Mesenchymal stem cell (in vitro differentiated cells and primary cell): ENCODE measurements at regions not wholly inside any gene's neighbourhood (a gene's known extent, or its start where the extent isn't known, plus 50 kb on each side); places are given as distances from the start of the nearest gene placed in this dataset.

Experiments
- DNase-seq: peaks from one replicate; pipeline ENCODE4 v3.0.0-alpha.2; 2013
- H2AFZ ChIP-seq: one replicate; pipeline ENCODE4 v1.6.1; 2013; ENCODE audit warnings: low read depth, mild to moderate bottlenecking, control low read depth, inconsistent platforms, low read length, moderate library complexity
- H2AK5ac ChIP-seq: 2 replicates; pipeline ENCODE4 v1.6.1; 2013; ENCODE audit warnings: low read length, moderate library complexity, mild to moderate bottlenecking, inconsistent platforms; ENCODE audit not compliant: severe bottlenecking
- H2BK120ac ChIP-seq: one replicate; pipeline ENCODE4 v1.6.1; 2013; ENCODE audit warnings: low read depth, mild to moderate bottlenecking, inconsistent platforms, low read length, moderate library complexity
- H2BK12ac ChIP-seq, 2 experiments: one replicate each; pipeline ENCODE4 v1.6.1; 2013; ENCODE audit warnings: inconsistent platforms in 2 of 2, low read length in 2 of 2, mild to moderate bottlenecking in 2 of 2, moderate library complexity in 2 of 2, control low read depth in 1 of 2
- H2BK15ac ChIP-seq: one replicate; pipeline ENCODE4 v1.6.1; 2013; ENCODE audit warnings: mild to moderate bottlenecking, low read depth, inconsistent platforms; ENCODE audit not compliant: poor library complexity, severe bottlenecking
- H2BK5ac ChIP-seq: 2 replicates; pipeline ENCODE4 v1.6.1; 2013; ENCODE audit warnings: low read depth, mild to moderate bottlenecking, low read length, control low read depth, inconsistent platforms; ENCODE audit not compliant: poor library complexity, severe bottlenecking
- H3K14ac ChIP-seq, 2 experiments: one replicate each; pipeline ENCODE4 v1.6.1; 2013; ENCODE audit warnings: inconsistent platforms in 2 of 2, low read length in 2 of 2, control low read depth in 1 of 2, mild to moderate bottlenecking in 1 of 2, moderate library complexity in 1 of 2
- H3K18ac ChIP-seq, 2 experiments: one replicate each; pipeline ENCODE4 v1.6.1; 2013; ENCODE audit warnings: inconsistent platforms in 2 of 2, low read length in 2 of 2, control low read depth in 1 of 2, low read depth in 1 of 2, mild to moderate bottlenecking in 1 of 2
- H3K23ac ChIP-seq, 2 experiments: one replicate each; pipeline ENCODE4 v1.6.1; 2013; ENCODE audit warnings: inconsistent platforms in 2 of 2, low read length in 2 of 2, mild to moderate bottlenecking in 2 of 2, moderate library complexity in 2 of 2, control low read depth in 1 of 2
- H3K27ac ChIP-seq: 2 replicates; pipeline ENCODE4 v1.5.1; 2013; ENCODE audit warnings: mild to moderate bottlenecking, moderate library complexity, low read length, control low read depth, inconsistent platforms; ENCODE audit not compliant: poor library complexity, severe bottlenecking
- H3K27me3 ChIP-seq, 2 experiments: 2 replicates each; pipeline versions ENCODE4 v1.6.1 to v1.7.0; 2013; ENCODE audit warnings: low read length in 2 of 2, mild to moderate bottlenecking in 2 of 2, moderate library complexity in 2 of 2, control low read depth in 1 of 2, inconsistent platforms in 1 of 2; ENCODE audit not compliant: control insufficient read depth in 1 of 2, insufficient read depth in 1 of 2
- H3K36me3 ChIP-seq, 2 experiments: 2 replicates each; pipeline versions ENCODE4 v1.6.1 to v1.7.0; 2013; ENCODE audit warnings: low read length in 2 of 2, control low read depth in 1 of 2, inconsistent platforms in 1 of 2, low read depth in 1 of 2, mild to moderate bottlenecking in 1 of 2; ENCODE audit not compliant: insufficient read depth in 2 of 2, control insufficient read depth in 1 of 2
- H3K4ac ChIP-seq, 2 experiments: one replicate each; pipeline ENCODE4 v1.6.1; 2013; ENCODE audit warnings: inconsistent platforms in 2 of 2, low read length in 2 of 2, mild to moderate bottlenecking in 2 of 2, moderate library complexity in 2 of 2, control low read depth in 1 of 2, low read depth in 1 of 2
- H3K4me1 ChIP-seq: 2 replicates; pipeline ENCODE4 v1.6.1; 2013; ENCODE audit warnings: low read depth, low read length, control low read depth; ENCODE audit not compliant: control insufficient read depth, insufficient read depth
- H3K4me2 ChIP-seq: 2 replicates; pipeline ENCODE4 v1.6.1; 2013; ENCODE audit warnings: low read length, mild to moderate bottlenecking, inconsistent platforms; ENCODE audit not compliant: poor library complexity, severe bottlenecking
- H3K4me3 ChIP-seq, 2 experiments: 2 replicates each; pipeline versions ENCODE4 v1.5.1 to v1.7.0; 2013; ENCODE audit warnings: low read length in 2 of 2, mild to moderate bottlenecking in 2 of 2, control low read depth in 1 of 2, low read depth in 1 of 2; ENCODE audit not compliant: insufficient read depth in 1 of 2
- H3K79me1 ChIP-seq: replicated peaks from 2 replicates; pipeline ENCODE4 v1.6.1; 2013; ENCODE audit warnings: mild to moderate bottlenecking, control low read depth, low read length, inconsistent platforms; ENCODE audit not compliant: poor library complexity, severe bottlenecking
- H3K9ac ChIP-seq: 2 replicates; pipeline ENCODE4 v1.7.0; 2013; ENCODE audit warnings: mild to moderate bottlenecking, low read length, moderate library complexity
- H3K9me3 ChIP-seq: 2 replicates; pipeline ENCODE4 v1.7.0; 2013; ENCODE audit warnings: mild to moderate bottlenecking, low read length; ENCODE audit not compliant: control insufficient read depth
- H4K8ac ChIP-seq: one replicate; pipeline ENCODE4 v1.6.1; 2013; ENCODE audit warnings: inconsistent platforms, mild to moderate bottlenecking, low read length, moderate library complexity
- H4K91ac ChIP-seq: one replicate; pipeline ENCODE4 v1.6.1; 2013; ENCODE audit warnings: mild to moderate bottlenecking, low read length, inconsistent platforms
- WGBS: methylation state at CpG from one replicate; pipeline ENCODE4 v1.1.7; 2013; ENCODE audit warnings: mixed read lengths; 5-methylcytosine and 5-hydroxymethylcytosine counted together

- Histone ChIP-seq H2BK15ac (no peak overlapping the region), H4K91ac (no peak overlapping the region), H3K14ac (no peak overlapping the region), H2BK12ac (no peak overlapping the region), H3K36me3 (no peaks in the 10 kb centered on the region), H2AK5ac (no peak overlapping the region), H3K79me1 (no peaks in the 10 kb centered on the region), H3K4me1 (no peaks in the 10 kb centered on the region), H3K27ac (no peak overlapping the region), H3K18ac (no peak overlapping the region), H3K9me3 (no peaks in the 10 kb centered on the region), H3K23ac (no peak overlapping the region), H3K27me3 (peaks cover 0 to 15% of the 10 kb centered on the region in 2 experiments), H3K4me2 (no peak overlapping the region), H2AFZ (no peak overlapping the region), H3K4ac (no peak overlapping the region), H4K8ac (no peak overlapping the region), H2BK120ac (no peak overlapping the region), H3K9ac (no peak overlapping the region), H2BK5ac (no peak overlapping the region), H3K4me3 (no peak overlapping the region)
- WGBS, result 49% methylated on average over 12 of the region's 12 CpGs
- DNase-seq, result no peak
These were observed 91.1 kb downstream of the BARX1 start for GRCh38 chr9:93864032-93864431.

GRCh38 chr9:93862877-93863545 is 92.1 kb downstream of the BARX1 start:
- peaks cover 8 to 15% of the 10 kb centered on the region in 2 experiments for H3K27me3 ChIP-seq
- H3K79me1 ChIP-seq, result no peaks in the 10 kb centered on the region
- WGBS, result 71% methylated on average over 5 of the region's 7 CpGs
- H3K23ac ChIP-seq, result no peak overlapping the region
- H3K4me1 ChIP-seq, result no peaks in the 10 kb centered on the region
- no peak overlapping the region for H2BK15ac ChIP-seq
- no peak overlapping the region for H3K18ac ChIP-seq
- H3K9me3 ChIP-seq, result no peaks in the 10 kb centered on the region
- no peak overlapping the region for H2BK5ac ChIP-seq
- H4K8ac ChIP-seq, result no peak overlapping the region
- DNase-seq, result no peak
- H3K9ac ChIP-seq, result no peak overlapping the region
- no peaks in the 10 kb centered on the region for H3K36me3 ChIP-seq
- no peak overlapping the region for H2BK120ac ChIP-seq
- H4K91ac ChIP-seq, result no peak overlapping the region
- no peak overlapping the region for H3K14ac ChIP-seq
- no peak overlapping the region for H3K4me3 ChIP-seq
- no peak overlapping the region for H3K27ac ChIP-seq
- no peak overlapping the region for H3K4ac ChIP-seq
- no peak overlapping the region for H2BK12ac ChIP-seq
- no peak overlapping the region for H3K4me2 ChIP-seq
- H2AK5ac ChIP-seq, result no peak overlapping the region
- H2AFZ ChIP-seq, result no peak overlapping the region

GRCh38 chr9:93861736-93862358 is 93.3 kb downstream of the BARX1 start:
- WGBS, result 64% methylated on average over 5 of the region's 5 CpGs
- Histone ChIP-seq H3K79me1 (no peaks in the 10 kb centered on the region), H3K4me1 (no peaks in the 10 kb centered on the region), H3K4me2 (no peak overlapping the region), H3K9me3 (no peaks in the 10 kb centered on the region), H3K14ac (no peak overlapping the region), H4K8ac (no peak overlapping the region), H3K18ac (no peak overlapping the region), H3K9ac (no peak overlapping the region), H2BK5ac (no peak overlapping the region), H3K27ac (no peak overlapping the region), H4K91ac (no peak overlapping the region), H3K4me3 (no peak overlapping the region), H3K4ac (no peak overlapping the region), H2BK12ac (no peak overlapping the region), H2BK15ac (no peak overlapping the region), H3K23ac (no peak overlapping the region), H2AFZ (no peak overlapping the region), H2BK120ac (no peak overlapping the region), H2AK5ac (no peak overlapping the region), H3K27me3 (peaks cover 12 to 15% of the 10 kb centered on the region in 2 experiments), H3K36me3 (no peaks in the 10 kb centered on the region)
- DNase-seq, result no peak

GRCh38 chr9:93860694-93861658 is 94.2 kb downstream of the BARX1 start:
- Histone ChIP-seq H2BK5ac (no peak overlapping the region), H3K14ac (no peak overlapping the region), H3K36me3 (no peaks in the 10 kb centered on the region), H2BK15ac (no peak overlapping the region), H4K91ac (no peak overlapping the region), H3K4me3 (no peak overlapping the region), H2BK120ac (no peak overlapping the region), H3K18ac (no peak overlapping the region), H3K4me2 (no peak overlapping the region), H4K8ac (no peak overlapping the region), H3K23ac (no peak overlapping the region), H2AK5ac (no peak overlapping the region), H3K79me1 (no peaks in the 10 kb centered on the region), H3K9me3 (no peaks in the 10 kb centered on the region), H3K27ac (no peak overlapping the region), H3K4ac (no peak overlapping the region), H3K27me3 (peaks cover 18 to 21% of the 10 kb centered on the region in 2 experiments), H3K9ac (no peak overlapping the region), H2AFZ (no peak overlapping the region), H2BK12ac (no peak overlapping the region), H3K4me1 (no peaks in the 10 kb centered on the region)
- WGBS, result 74% methylated on average over 50 of the region's 50 CpGs
- DNase-seq, result no peak
